Astrocyte of the cerebellum (primary cell): ENCODE measurements at regions not wholly inside any gene's neighbourhood (a gene's known extent, or its start where the extent isn't known, plus 50 kb on each side); places are given as distances from the start of the nearest gene placed in this dataset.
A peak's percentile ranks its signal among the peaks of the same experiment; 100 is the strongest.

Experiments
- DNase-seq: peaks from one replicate; pipeline ENCODE4 v3.0.0-alpha.2; 2011; ENCODE audit warnings: low read depth
- H3K4me3 ChIP-seq: 2 replicates; pipeline ENCODE4 v1.5.1; 2011; ENCODE audit warnings: mild to moderate bottlenecking, low read depth, low read length, moderate library complexity
- in situ Hi-C: cut with HindIII; loops from 2 replicates; pipeline ENCODE4 v1.10.0; 2017; ENCODE audit warnings: low sequenced_read_pairs
- TF ChIP-seq, protein P1 (sequence below): IDR thresholded peaks from 2 replicates; pipeline ENCODE4 v1.5.1; 2012; ENCODE audit warnings: low read length, low read depth, moderate library complexity, mild to moderate bottlenecking; ENCODE audit errors: missing control alignments

DNA sequence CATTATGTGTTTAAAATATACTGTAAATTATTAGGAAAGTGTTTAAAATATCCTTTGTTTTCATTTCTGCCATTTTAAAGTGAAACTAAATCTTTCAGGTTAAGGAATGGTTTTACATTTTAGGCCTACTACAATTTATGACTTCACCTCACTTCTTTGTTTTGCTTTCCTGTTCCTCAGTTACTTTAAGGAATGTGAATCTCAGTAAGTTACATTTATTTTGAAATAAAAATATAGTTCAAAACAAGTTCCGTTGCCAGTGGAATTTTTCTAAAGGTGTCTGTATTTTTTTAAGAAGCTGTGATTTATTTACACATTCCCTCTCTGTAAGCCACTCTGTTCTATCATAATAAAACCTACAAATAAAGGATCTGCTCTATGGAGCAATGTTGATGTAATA, 630.9 kb upstream of the AGTR1 start:
- in situ Hi-C loops, result no loop called here
- H3K4me3 ChIP-seq, result no peak overlapping the region
- DNase-seq, result no peak
- TF ChIP-seq, protein P1, sequence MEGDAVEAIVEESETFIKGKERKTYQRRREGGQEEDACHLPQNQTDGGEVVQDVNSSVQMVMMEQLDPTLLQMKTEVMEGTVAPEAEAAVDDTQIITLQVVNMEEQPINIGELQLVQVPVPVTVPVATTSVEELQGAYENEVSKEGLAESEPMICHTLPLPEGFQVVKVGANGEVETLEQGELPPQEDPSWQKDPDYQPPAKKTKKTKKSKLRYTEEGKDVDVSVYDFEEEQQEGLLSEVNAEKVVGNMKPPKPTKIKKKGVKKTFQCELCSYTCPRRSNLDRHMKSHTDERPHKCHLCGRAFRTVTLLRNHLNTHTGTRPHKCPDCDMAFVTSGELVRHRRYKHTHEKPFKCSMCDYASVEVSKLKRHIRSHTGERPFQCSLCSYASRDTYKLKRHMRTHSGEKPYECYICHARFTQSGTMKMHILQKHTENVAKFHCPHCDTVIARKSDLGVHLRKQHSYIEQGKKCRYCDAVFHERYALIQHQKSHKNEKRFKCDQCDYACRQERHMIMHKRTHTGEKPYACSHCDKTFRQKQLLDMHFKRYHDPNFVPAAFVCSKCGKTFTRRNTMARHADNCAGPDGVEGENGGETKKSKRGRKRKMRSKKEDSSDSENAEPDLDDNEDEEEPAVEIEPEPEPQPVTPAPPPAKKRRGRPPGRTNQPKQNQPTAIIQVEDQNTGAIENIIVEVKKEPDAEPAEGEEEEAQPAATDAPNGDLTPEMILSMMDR, result no peak

DNA sequence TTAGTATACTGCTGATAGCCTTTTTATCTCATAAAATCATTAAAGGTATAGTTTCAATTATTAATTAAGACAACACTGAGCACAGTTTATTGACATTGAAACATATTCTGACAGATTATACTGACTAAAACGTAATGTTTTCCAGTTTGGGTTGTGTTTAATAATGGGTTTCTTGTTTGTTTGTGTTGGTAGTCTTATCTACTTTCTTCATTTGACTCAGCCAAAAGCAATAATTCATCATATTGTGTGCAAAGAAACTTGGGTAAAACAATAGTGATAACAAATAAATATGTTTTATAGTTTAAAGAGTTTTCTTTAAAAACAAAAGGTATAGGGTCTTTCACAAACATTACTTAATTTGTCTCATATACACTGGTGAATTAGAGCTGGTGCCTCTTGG, 629.2 kb upstream of the AGTR1 start:
- TF ChIP-seq, protein P1, result no peak
- H3K4me3 ChIP-seq, result no peak overlapping the region
- in situ Hi-C loops, result no loop called here
- DNase-seq, result no peak

DNA sequence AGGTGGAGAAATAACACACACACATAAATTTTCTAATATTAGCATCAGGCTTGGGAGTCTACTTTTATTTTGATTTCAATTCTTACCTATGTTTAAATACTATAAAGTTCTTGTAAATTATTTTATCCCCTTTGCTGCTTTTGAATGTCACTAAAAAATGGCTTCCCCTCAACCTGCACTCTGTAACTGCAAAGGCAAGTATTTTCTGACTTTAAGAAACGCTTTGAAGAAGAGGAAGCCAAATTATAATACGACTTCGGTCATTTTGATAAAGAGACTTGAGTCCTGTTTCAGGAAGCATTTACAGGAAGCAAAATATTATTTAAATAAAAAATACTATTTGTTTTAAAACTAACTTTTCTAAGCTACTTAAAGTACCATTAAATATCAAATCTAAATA, 627.7 kb upstream of the AGTR1 start:
- no peak overlapping the region for H3K4me3 ChIP-seq
- in situ Hi-C loops, result no loop called here
- TF ChIP-seq, protein P1, result no peak
- no peak for DNase-seq

DNA sequence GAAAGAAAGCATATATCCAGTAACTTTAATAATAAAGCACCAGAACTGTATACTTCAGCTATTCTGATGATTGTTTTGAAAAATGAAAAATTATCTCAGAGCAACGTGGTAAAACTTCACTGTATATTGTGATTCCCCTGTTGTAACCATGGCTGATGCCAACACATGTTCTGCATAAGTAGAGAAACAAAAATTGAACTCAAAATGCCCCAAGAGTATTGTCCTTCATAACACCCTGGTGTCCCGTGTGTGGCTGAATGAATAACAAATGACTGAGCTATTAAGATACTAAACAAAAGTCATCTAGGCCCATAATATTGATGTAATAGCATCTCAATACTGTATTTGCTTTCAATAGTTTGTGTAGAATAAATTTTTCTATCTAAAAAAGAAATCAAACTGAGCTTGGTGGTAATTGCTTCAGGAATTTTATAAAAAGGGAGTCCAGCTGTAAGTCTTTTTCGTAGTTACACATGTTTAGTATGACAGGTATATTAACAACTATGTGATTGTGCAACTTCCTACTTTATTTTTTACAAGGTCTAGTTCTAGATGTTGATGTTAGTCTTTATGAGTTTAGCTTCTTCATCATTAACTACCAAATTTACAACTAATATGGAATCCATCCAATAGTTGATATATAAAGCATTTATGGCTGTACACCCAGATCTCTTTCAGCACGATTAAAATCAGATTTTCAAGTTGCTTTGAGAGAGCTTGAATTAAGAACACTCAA, 623.8 kb upstream of the AGTR1 start:
- in situ Hi-C loops, result no loop called here
- no peak overlapping the region for H3K4me3 ChIP-seq
- DNase-seq, result no peak
- TF ChIP-seq, protein P1, result no peak

DNA sequence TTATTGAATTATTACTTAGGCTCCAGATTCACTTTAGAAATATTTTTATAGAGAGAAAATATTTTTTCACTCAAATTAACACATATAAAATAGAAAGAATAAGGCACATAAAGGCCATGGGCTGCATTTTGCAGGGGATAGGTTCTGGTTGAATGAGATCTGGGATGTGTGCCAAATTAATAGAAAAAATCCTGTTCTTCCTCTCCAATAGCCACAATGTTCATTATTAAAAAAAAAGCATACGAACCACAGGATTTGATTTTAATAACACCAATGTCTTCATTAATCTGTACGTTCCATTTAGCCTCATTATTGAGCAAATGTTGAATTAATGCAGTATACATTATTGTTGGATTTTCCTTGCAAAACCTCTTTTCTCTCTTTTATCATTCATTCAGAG, 622.8 kb upstream of the AGTR1 start:
- TF ChIP-seq, protein P1, result no peak
- no peak for DNase-seq
- H3K4me3 ChIP-seq, result no peak overlapping the region
- in situ Hi-C loops, result no loop called here

DNA sequence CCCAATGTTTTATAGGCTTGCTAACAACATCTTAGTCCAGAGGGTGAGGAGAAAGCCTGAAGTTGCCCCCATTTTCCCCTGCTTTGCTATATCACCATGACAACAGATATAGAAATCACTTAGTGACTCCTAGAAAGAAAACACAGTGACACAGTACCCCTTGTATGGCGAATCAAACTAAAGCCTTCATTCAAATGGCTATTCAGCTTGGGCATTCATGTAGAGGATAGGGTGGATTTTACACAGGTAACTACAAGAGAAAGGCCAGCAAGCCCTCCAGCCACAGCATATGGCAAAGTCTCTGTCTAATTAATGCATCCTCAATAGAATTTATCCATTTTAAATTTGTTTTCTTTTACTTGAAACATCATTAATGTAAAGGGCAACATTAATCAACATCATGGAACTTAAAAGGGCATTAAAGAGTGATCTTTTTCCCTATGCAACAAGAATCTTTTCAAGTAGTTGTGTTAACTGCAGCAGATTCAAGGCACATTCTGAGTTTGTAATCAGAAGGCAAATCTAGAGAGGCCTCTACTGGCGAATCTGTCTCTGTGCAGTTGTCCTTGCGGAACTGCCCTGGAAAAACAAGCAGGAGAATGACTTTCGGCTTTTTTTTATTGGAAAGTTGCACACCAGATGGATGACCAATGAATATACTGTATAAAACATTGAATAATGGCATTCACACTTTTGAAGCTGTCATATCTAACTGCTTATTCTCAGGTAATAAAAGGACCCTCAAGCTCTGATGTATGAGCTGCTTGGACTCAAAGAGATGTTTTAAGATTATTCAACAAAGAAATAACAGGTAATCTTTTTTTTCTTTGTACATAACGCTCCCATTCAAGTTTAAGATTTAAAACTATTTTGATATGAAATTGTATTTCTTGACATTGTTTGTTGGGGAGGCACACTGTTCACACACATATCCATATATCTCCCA, 621.7 kb upstream of the AGTR1 start:
- no peak overlapping the region for H3K4me3 ChIP-seq
- in situ Hi-C loops, result no loop called here
- DNase-seq, result peak; percentile 78
- TF ChIP-seq, protein P1, result peak; percentile 93
